ENCODE measurements at regions not wholly inside any gene's neighbourhood (a gene's known extent, or its start where the extent isn't known, plus 50 kb on each side); places are given as distances from the start of the nearest gene placed in this dataset.

DNA sequence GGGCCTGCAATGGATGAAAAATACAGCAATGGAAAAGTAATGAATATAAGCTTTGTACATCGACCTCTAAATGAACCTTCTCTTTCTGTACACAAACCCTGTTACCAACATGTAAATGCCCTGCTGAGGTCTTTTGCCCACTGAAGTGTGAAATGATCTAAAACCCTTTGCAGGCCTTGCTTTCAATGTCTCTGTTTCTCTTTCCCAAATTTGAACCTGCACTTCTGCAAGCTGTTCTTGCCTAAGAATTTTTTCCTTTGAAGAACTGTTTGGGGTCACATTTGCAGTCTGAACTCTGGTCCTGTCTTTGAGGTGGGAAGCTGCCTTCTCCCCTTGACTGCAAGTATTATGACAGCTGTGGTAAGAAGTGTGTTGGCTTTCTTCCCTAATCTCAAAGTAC is 1237.1 kb downstream of the FAM181B start:
- Histone ChIP-seq H3K9ac (ENCODE audit: low read length) (no peak overlapping the region), H3F3A (ENCODE audit: insufficient read depth, low read length) (no peaks in the 10 kb centered on the region), H3K9me3 (ENCODE audit: low read length) (no peaks in the 10 kb centered on the region), H3K4me1 (ENCODE audit: insufficient read depth, low read length, severe bottlenecking) (no peaks in the 10 kb centered on the region), H2AFZ (ENCODE audit: low read length) (no peak overlapping the region), H3K36me3 (ENCODE audit: insufficient read depth, low read length) (no peaks in the 10 kb centered on the region), H3K79me2 (ENCODE audit: insufficient read depth, low read length) (no peaks in the 10 kb centered on the region), H3K4me3 (ENCODE audit: low read depth, low read length, poor library complexity, severe bottlenecking) (no peak overlapping the region), H4K20me1 (ENCODE audit: insufficient read depth, low read length) (no peaks in the 10 kb centered on the region), H3K27me3 (ENCODE audit: insufficient read depth, low read length) (no peaks in the 10 kb centered on the region), H3K9me2 (ENCODE audit: low read depth, low read length) (no peaks in the 10 kb centered on the region), H3K4me2 (ENCODE audit: low read length) (no peak overlapping the region), H3K27ac (ENCODE audit: low read depth, low read length, poor library complexity, severe bottlenecking) (no peak overlapping the region)
- TF ChIP-seq EZH2 (IDR thresholded peaks at IDR 0.05; ENCODE audit: borderline replicate concordance, low read length): no peak
- TF ChIP-seq, protein P1, sequence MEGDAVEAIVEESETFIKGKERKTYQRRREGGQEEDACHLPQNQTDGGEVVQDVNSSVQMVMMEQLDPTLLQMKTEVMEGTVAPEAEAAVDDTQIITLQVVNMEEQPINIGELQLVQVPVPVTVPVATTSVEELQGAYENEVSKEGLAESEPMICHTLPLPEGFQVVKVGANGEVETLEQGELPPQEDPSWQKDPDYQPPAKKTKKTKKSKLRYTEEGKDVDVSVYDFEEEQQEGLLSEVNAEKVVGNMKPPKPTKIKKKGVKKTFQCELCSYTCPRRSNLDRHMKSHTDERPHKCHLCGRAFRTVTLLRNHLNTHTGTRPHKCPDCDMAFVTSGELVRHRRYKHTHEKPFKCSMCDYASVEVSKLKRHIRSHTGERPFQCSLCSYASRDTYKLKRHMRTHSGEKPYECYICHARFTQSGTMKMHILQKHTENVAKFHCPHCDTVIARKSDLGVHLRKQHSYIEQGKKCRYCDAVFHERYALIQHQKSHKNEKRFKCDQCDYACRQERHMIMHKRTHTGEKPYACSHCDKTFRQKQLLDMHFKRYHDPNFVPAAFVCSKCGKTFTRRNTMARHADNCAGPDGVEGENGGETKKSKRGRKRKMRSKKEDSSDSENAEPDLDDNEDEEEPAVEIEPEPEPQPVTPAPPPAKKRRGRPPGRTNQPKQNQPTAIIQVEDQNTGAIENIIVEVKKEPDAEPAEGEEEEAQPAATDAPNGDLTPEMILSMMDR (IDR thresholded peaks at IDR 0.05; ENCODE audit: low read length): no peak

DNA sequence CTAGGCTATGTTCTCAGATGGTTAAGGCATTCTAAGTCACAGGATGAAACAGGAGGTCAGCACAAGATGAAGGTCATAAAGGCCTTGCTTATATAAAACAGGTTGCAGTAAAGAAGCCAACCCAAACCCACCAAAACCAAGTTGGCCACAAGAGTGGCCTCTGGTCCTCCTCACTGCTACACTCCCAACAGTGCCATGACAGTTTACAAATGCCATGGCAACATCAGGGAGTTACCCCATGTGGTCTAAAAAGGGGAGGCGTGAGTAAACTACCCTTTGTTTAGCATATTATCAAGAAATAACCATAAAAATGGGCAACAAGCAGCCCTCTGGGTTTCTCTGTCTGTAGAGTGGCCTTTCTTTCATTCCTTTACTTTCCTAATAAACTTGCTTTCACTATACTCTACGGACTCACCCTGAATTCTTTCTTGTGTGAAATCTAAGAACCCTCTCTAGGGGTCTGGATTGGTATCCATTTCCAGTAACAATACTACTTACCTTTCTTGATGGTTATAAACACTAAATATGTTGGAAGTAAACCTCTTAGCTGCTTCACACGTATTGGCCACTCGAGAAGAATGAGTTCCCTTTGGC is 1237.9 kb downstream of the FAM181B start:
- Histone ChIP-seq H3K9ac (ENCODE audit: low read length) (no peak overlapping the region), H3K4me1 (ENCODE audit: insufficient read depth, low read length, severe bottlenecking) (no peaks in the 10 kb centered on the region), H3K36me3 (ENCODE audit: insufficient read depth, low read length) (no peaks in the 10 kb centered on the region), H3K27ac (ENCODE audit: low read depth, low read length, poor library complexity, severe bottlenecking) (no peak overlapping the region), H2AFZ (ENCODE audit: low read length) (no peak overlapping the region), H3F3A (ENCODE audit: insufficient read depth, low read length) (no peaks in the 10 kb centered on the region), H3K9me3 (ENCODE audit: low read length) (no peaks in the 10 kb centered on the region), H3K4me2 (ENCODE audit: low read length) (no peak overlapping the region), H4K20me1 (ENCODE audit: insufficient read depth, low read length) (no peaks in the 10 kb centered on the region), H3K4me3 (ENCODE audit: low read depth, low read length, poor library complexity, severe bottlenecking) (no peak overlapping the region), H3K27me3 (ENCODE audit: insufficient read depth, low read length) (no peaks in the 10 kb centered on the region), H3K79me2 (ENCODE audit: insufficient read depth, low read length) (no peaks in the 10 kb centered on the region), H3K9me2 (ENCODE audit: low read depth, low read length) (no peaks in the 10 kb centered on the region)
- TF ChIP-seq, protein P1 (IDR thresholded peaks at IDR 0.05; ENCODE audit: low read length): no peak
- TF ChIP-seq EZH2 (IDR thresholded peaks at IDR 0.05; ENCODE audit: borderline replicate concordance, low read length): no peak

DNA sequence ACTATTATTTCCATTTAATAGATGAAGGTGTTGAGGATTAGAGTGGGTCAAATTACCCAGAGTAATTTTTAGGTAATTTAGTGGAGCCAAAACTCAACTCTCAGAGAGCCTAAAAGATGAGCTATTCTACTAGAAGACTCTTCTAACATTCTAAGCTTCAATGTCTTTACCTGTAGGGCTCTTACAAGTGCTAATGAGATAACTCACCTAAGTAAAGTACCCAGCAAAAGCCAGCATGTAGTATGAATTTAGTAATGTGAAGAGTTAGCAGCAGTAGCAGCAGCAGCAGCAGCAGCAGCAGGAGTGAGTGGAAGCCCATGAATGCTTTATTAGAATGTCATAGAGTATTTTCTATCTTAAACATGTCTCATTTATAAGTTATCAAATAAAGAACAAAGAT is 1239.2 kb downstream of the FAM181B start:
- Histone ChIP-seq H3K27me3 (ENCODE audit: insufficient read depth, low read length) (no peaks in the 10 kb centered on the region), H3K27ac (ENCODE audit: low read depth, low read length, poor library complexity, severe bottlenecking) (no peak overlapping the region)
- TF ChIP-seq, protein P1 (IDR thresholded peaks at IDR 0.05; ENCODE audit: low read length): no peak
- TF ChIP-seq EZH2 (IDR thresholded peaks at IDR 0.05; ENCODE audit: borderline replicate concordance, low read length): no peak

More for the DNA sequence above, 1239.2 kb downstream of the FAM181B start:
- H3K4me1 ChIP-seq (ENCODE audit: insufficient read depth, low read length, severe bottlenecking): no peaks in the 10 kb centered on the region
- no peak overlapping the region for H3K9ac ChIP-seq (ENCODE audit: low read length)
- no peak overlapping the region for H3K4me2 ChIP-seq (ENCODE audit: low read length)
- no peaks in the 10 kb centered on the region for H3K79me2 ChIP-seq (ENCODE audit: insufficient read depth, low read length)
- no peaks in the 10 kb centered on the region for H3K36me3 ChIP-seq (ENCODE audit: insufficient read depth, low read length)
- H3F3A ChIP-seq (ENCODE audit: insufficient read depth, low read length): no peaks in the 10 kb centered on the region
- no peak overlapping the region for H3K4me3 ChIP-seq (ENCODE audit: low read depth, low read length, poor library complexity, severe bottlenecking)
- no peaks in the 10 kb centered on the region for H4K20me1 ChIP-seq (ENCODE audit: insufficient read depth, low read length)
- H2AFZ ChIP-seq (ENCODE audit: low read length): no peak overlapping the region
- H3K9me2 ChIP-seq (ENCODE audit: low read depth, low read length): no peaks in the 10 kb centered on the region
- no peaks in the 10 kb centered on the region for H3K9me3 ChIP-seq (ENCODE audit: low read length)

All from OCI-LY1 (cell line).